Stimulated activated CD8-positive, alpha-beta memory T cell treated with anti-CD3 and anti-CD28 coated beads, Interleukin-4, amount 100 ng/mL, for 1 hour (primary cell): ENCODE measurements at regions not wholly inside any gene's neighbourhood (a gene's known extent, or its start where the extent isn't known, plus 50 kb on each side); places are given as distances from the start of the nearest gene placed in this dataset.
"Not testable (repeated sequence)": the region's sequence is repeated elsewhere in the genome, so short reads cannot be mapped to it uniquely, and the experiment has no call there.

Experiments used
- DNase-seq, 2 donors: peaks; one replicate each; pipeline ENCODE4 v3.0.0-alpha.2; 2020; ENCODE audit warnings: low read depth in 2 of 2, low spot score in 1 of 2

DNA sequence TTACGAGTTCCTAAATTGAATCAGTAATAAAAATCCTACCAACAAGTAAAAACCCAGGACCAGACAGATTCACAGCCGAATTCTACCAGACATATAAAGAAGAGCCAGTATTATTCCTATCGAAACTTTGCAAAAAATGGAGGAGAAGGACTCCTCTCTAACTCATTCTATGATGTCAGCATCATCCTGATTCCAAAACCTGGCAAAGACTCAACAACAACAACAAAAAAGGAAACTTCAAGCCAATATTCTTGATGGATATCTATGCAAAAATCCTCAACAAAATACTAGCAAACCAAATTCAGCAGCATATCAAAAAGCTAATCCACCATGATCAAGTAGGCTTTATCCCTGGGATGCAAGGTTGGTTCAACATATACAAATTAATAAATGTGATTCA, 84.6 kb upstream of the ADRB2 start:
- DNase-seq, result not testable (repeated sequence)

DNA sequence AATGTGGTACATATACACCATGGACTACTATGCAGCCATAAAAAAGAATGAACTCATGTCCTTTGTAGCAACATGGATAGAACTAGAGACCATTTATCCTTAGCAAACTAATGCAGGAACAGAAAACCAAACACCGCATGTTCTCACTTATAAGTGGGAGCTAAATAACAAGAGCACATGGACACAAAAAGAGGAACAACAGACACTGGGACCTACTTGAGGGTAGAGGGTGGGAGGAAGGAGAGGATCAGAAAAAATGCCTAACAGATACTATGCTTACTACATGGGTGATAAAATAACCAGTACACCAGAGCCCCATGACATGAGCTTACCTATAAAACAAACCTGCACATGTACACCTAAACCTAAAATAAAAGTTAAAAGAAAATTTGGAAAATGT, 82.0 kb upstream of the ADRB2 start:
- DNase-seq, result not testable (repeated sequence)

DNA sequence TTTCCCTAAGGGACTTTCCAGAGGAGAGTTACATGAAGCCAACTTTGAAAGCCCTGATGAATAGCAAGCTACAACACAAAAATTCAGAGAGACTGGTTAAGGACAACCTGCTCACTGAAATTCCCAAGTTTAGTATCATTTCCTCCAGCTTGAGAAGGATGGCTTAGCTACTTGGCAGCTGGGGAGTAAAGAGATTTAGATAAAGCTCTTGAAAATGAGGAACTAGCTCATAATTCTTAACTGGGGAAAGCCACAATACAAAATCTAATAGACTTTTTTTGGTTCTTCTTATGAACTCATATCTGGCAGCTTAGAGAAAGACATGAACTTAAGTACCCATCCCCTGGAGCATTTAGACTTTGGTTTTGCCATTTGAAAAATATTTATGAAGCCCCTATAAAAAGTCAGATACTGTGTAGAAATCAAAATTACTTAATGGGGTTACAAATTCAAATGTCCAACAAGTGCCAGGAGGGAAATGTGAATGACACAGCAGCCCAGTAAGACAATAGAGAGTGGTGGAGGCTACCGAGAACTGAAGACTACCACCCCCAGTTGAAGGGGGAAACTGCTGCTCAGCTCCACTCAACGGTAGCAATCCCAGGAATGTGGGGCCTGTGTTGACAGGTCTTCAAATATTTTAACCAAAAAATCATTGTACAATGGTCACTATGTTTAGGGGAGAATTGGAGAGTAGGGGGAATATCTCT, 79.4 kb upstream of the ADRB2 start:
- DNase-seq, result no peak

DNA sequence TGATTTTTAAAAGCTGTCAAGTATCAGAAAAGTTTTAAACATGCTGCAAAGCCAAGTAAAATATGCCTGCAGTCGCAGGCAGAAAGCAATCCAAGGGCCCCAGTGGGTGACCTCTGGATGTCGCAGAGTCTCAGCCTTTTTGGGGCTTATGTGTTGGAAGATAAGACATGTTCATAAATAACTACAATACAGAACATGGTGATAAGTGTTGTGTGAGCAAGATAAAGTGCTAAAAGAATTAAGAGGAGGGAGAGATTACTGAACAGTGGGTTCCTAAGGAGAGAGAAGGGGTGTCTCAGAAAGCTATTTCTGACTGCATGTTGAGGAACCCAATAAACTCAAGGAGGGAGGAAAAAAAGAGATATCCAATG, 78.9 kb upstream of the ADRB2 start:
- no peak for DNase-seq

DNA sequence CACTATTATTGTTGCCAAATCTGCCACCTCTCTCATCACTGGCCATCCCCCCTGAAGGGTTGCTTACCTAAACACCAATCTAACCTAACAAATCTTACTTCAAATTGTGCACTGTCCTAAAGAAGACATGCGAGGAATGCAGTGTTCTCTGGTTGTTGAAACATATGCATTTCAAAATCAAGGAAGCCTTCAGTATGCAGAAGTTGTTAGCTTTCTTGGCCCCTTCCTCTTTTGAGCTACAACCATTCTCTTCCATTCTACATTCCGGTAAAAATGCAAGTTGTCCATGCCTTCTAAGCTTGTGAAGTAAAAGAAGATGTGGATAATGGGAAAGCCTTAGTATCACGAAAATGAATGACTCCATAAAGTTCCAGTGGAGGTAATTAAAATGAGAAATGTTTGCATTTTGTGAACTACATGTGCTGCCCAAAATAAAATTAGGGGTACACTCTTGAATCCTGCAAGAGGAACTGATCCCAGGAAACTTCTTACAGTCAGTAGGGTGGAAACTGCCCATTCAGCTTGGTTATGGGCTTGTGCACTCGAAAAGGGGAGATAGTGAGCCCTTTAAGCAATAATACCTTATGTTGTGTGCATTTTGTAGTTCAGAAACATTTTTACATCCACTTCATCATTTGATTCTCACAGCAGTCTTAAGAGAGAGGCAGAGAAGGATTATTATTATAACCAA, 77.6 kb upstream of the ADRB2 start:
- DNase-seq, result no peak

DNA sequence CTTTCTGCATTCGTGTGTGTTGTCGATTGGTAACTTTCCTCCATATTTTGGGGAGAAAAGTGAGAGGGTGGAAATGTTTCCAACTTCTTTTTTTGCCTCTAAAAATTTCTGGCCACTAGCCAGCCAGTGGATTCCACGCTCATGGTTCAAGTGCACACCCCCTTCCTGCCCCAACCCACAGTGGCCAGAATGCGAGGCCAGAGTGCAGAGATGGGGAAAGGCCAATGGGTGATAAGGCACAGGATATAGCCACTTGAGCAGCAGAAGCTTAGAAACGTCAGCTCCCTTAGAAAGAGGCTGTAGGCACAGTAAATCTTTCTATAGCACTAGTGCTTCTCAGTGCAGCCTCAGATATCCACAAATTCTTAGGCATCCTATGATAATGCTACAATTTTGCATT, 75.8 kb upstream of the ADRB2 start:
- DNase-seq, result no peak

DNA sequence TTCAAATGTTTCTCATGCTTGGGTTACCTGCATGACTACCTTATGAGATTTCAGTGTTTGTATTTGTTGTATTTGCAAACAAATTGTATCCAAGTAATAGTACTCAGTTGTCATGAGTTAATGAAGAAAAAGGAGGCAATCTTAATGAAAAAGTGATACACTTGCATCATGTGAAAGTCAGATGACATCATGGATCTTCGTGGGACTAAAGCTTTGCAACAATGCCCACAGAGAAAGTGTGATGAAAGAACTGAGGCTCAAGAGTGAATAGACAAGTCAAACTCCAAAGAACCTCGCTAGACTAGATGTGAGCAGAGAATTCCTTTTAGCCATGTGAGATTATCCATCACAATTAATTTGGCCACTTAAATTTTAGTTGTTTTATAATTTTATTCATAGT, 75.4 kb upstream of the ADRB2 start:
- no peak for DNase-seq

DNA sequence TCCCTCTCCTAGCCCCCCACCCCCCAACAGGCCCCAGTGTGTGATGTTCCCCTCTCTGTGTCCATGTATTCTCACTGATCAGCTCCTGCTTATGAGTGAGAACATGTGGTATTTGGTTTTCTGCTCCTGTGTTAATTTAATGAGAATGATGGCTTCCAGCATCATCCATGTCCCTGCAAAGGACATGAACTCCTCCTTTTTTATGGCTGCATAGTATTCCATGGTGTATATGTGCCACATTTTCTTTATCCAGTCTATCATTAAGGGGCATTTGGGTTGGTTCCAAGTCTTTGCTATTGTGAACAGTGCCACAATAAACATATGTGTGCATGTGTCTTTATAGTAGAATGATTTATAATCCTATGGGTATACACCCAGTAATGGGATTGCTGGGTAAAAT, 74.0 kb upstream of the ADRB2 start:
- DNase-seq, result not testable (repeated sequence)

DNA sequence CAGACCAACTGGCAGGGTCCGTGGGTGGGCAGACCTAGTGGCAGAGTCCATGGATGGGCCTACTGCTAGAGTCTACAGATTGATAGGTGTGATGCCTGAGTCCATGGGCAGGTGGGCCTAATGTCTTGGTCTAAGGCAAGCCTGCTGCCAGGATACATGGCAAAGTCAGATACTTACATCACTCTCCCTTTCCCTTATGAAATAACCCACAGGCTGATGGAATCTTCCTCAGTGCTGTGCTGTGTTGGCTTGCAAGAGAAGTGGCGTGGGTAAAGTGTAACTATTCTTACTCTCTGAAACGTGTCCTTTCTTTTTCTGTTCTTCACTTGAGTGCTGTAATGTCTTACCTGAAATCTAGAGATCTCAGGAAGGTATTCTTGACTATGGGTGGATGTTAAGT, 67.3 kb upstream of the ADRB2 start:
- no peak for DNase-seq

DNA sequence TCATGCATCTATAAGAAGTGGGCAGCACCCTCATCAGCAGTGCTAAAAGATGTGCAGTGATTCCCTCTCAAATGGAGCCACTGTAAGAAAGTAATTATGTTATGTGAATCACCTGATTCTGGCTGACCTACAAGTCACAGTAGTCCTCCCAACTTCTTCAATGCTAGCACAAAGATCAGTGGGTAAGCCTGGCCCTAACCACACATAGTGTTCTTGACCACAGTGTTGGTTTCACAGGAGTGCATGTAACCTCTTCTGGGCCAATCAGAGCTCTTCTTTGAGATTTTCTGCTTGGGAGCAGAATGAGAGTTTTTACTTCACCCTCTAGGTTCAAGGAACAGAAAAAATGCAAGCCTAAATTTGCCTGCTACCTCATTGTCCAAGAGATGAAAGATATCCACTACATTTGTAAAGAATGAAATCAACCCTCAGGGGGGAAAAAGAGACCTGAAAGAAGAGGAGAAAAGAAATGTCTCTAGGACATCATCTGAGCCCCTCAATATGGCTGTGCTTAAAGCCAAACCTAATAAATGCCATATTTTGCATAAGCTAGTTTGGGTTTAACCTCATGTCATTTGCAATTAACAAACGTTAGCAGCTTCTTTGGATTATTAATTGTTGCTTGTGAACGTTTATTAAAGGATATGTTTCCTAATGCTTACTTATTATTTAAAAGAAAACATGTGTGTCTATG, 65.3 kb upstream of the ADRB2 start:
- no peak for DNase-seq

DNA sequence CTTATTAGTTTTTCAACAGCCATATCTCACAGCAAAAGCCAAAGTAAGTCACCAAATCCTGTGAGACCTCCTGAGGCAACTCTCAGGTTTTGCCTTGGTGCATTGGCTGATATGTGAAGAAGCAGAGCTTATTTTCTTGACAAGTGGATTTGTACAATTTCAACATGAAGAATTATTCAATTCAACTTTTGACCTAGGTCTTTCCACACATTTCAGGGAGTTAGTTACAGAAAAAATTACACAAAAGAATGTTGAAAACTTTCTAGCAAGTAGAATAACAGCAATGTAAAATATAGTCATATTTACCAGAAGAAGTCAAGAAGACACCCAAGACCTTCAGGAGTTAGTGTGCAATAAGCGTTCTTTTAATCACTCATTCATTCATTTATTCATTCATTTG, 62.4 kb upstream of the ADRB2 start:
- no peak for DNase-seq

DNA sequence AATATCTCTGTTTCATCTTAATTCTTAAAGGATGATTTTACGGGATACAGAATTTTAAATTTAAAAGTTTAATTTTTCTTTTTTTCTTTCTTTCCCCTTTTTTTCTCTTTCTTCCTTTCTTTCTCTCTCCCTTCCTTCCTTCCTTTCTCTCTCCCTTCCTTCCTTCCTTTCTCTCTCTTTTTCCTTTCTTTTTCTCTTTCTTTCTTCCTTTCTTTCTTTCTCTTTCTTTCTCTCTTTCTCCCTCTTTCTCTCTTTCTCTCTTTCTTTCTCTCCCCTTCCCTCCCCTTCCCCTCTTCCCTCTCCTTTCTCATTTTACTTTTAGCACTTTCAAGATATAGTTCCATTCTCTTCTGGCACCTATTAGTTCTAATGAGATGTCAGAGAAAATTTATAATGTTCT, 61.4 kb upstream of the ADRB2 start:
- no peak for DNase-seq

DNA sequence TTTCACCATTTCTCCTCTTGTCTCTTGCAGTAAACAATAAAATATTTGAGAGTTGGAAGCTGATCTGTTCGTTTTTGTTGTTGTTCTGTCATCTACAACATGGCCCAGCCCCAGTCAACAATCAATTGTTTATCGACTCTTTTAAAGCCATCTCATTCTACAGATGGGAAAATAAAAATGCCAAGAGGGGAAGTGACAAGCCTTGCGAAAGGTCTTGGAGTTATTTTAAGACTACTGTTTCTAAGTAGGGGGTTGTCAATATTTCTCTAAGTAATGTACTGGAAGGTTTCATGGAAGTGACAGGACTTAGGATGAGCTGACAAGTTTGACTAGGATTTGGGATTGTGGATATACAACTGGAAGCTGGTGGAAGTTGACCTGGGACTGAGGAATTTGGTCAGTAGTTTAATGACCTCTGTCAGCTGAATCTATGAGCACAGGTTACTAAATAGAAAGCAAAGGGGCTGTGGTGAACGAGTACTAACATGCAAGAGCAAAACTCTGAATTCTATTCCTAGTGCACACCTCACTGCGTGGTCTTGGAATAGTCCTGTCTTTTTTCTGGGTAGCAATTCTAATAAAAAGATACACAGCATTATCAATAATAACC, 57.5 kb upstream of the ADRB2 start:
- no peak for DNase-seq

DNA sequence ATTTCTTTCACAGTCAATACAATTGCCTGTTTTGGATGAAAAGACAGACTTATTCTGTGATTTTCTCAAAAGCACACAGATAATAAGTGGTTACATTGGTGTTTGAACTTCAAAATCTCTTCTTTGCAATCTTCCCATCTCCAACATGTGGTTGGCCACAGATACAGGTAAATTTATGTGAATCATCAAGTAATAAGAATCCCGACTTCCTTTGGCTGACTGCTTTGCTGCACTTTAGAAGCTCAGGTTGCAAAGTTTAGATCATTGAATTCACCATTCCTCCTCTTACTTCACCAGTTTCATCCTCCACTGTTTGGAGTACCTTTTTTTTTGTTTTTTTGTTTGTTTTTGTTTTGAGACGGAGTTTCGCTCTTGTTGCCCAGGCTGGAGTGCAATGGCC, 56.5 kb upstream of the ADRB2 start:
- no peak for DNase-seq

DNA sequence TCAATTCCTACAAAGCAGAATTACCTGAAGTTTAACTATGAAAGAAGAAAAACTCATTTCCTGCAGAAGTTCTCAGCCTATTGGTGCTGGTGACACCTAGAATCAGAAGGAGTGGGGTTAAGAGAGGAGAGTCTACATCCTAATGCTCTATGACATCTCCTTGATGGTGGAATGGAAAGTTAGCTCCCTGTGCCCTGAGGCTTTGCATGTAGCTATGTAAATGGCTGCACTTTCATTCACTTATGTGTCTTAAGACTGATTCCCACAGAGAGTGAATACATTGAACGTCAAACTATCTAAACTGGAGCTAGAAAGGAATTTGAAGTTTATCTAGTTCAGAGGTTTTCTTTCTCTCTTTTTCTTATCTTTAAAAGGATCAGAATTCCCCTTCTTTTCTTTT, 52.1 kb upstream of the ADRB2 start:
- no peak for DNase-seq

DNA sequence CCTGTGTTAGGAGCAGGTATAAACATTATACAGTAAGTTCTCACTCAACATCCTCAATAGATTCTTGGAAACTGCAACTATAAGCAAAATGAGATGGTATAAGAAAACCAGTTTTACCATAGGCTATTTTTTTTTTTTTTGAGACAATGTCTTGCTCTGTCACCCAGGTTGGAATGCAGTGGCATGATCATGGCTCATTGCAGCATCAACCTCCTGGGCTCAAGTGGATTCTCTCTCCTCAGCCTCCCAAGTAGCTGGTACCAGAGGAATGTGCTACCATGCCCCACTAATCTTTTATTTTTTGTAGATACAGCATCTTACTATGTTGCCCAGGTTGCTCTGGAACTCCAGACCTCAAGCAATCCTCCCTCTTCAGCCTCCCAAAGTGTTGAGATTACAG, 50.1 kb upstream of the ADRB2 start:
- DNase-seq, result no peak
